Naive thymus-derived CD8-positive, alpha-beta T cell (primary cell): ENCODE measurements at regions not wholly inside any gene's neighbourhood (a gene's known extent, or its start where the extent isn't known, plus 50 kb on each side); places are given as distances from the start of the nearest gene placed in this dataset.

Experiments used
- ATAC-seq, 2 donors: fragments of 150-1000 bp; cut with Tn5 transposase in 1 of 2; sonication (Bioruptor Pico), chemical (Tn5 transposase) in 1 of 2; 1 replicate in 1 of 2; 2 replicates in 1 of 2; pipeline ENCODE4 v1.10.0; 2021; ENCODE audit warnings: mild to moderate bottlenecking in 2 of 2, moderate library complexity in 2 of 2
- POLR2A ChIA-PET: fragments of 350-600 bp; sonication (Branson Sonifier 250); formaldehyde crosslinking; loops from one replicate; lab custom pipeline; 2021; ENCODE audit warnings: antibody characterized with exemption; lab: Charles Lee
- DNase-seq, 10 donors: peaks; one replicate each; pipeline versions ENCODE4 v3.0.0 to v3.0.0-alpha.2; 2020 to 2022
- H3K27ac Mint-ChIP-seq, 10 donors: one replicate each; pipeline ENCODE4 v1.8.0; 2020 to 2022; ENCODE audit warnings: mild to moderate bottlenecking in 10 of 10, mixed read lengths in 10 of 10, moderate library complexity in 4 of 10, inconsistent platforms in 1 of 10
- H3K27me3 Mint-ChIP-seq, 5 donors: one replicate each; pipeline ENCODE4 v1.8.0; 2021 to 2022; ENCODE audit warnings: mixed read lengths in 5 of 5
- H3K36me3 Mint-ChIP-seq, 3 donors: one replicate each; pipeline ENCODE4 v1.8.0; 2020 to 2022; ENCODE audit warnings: mixed read lengths in 3 of 3, mild to moderate bottlenecking in 2 of 3, inconsistent platforms in 1 of 3
- H3K4me1 Mint-ChIP-seq, 4 donors: one replicate each; pipeline ENCODE4 v1.8.0; 2021 to 2022; ENCODE audit warnings: mixed read lengths in 4 of 4
- H3K4me3 Mint-ChIP-seq, 10 donors: one replicate each; pipeline ENCODE4 v1.8.0; 2020 to 2022; ENCODE audit warnings: mild to moderate bottlenecking in 10 of 10, mixed read lengths in 10 of 10, moderate library complexity in 6 of 10, inconsistent platforms in 1 of 10
- H3K9me3 Mint-ChIP-seq, 9 donors: one replicate each; pipeline ENCODE4 v1.8.0; 2020 to 2022; ENCODE audit warnings: mixed read lengths in 9 of 9, mild to moderate bottlenecking in 3 of 9, inconsistent platforms in 1 of 9, moderate library complexity in 1 of 9

DNA sequence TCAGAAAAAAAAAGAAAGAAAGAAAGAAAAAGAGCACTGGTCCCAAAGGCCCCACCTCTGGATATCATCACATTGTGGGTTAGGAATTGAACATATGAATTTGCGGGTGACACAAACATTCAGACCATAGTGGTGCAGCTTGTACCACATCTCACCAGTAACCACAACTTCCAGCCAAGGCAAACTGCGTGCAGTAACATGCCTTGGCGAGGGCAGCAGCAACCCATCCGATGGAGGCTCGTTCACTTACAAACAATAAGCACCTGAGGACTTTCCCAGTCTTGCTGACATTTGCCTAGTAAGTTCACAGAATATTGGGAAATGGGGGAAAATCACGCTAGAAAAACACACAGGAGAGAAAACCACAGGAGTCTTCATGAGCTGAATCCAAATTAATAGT, 508.1 kb downstream of the ZNF608 start:
- no peak overlapping the region for H3K27ac Mint-ChIP-seq
- peaks cover 0 to 14% (median 3%) of the 10 kb centered on the region in 9 donors for H3K9me3 Mint-ChIP-seq
- DNase-seq (no peak), ATAC-seq (no peak)
- H3K4me1 Mint-ChIP-seq = no peaks in the 10 kb centered on the region
- no peak overlapping the region for H3K4me3 Mint-ChIP-seq
- H3K27me3 Mint-ChIP-seq = peaks cover 0 to 9% (median 0%) of the 10 kb centered on the region in 5 donors
- POLR2A ChIA-PET = no interaction called here
- H3K36me3 Mint-ChIP-seq = peaks cover 0 to 6% (median 0%) of the 10 kb centered on the region in 3 donors

DNA sequence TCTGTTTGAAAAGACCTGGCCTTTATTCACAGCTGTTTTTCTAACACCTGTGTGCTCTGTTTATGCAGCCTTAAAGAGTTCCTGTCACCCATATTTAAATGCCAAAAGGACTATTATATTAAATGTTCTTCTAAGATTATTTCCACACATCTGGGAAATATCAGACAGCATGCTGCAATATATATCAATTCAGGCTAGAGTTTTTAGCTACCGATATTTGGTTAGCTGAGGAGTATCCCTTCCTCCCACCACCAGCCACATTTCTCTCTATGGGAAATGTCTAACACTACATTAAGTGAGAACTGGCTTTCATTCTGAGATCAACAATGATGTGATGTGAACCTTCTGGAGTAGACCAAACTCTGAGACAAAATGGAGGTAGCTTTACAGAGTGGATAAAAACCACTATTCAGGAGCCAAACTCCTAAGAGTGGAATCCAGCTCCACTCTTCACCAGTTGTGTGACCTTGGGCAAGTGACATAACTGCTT, 509.2 kb downstream of the ZNF608 start:
- Mint-ChIP-seq H3K9me3 (peaks cover 0 to 9% (median 0%) of the 10 kb centered on the region in 9 donors), H3K4me3 (no peak overlapping the region), H3K27ac (no peak overlapping the region), H3K36me3 (peaks cover 0 to 4% (median 0%) of the 10 kb centered on the region in 3 donors), H3K4me1 (peaks cover 0 to 1% (median 0%) of the 10 kb centered on the region in 4 donors), H3K27me3 (peaks cover 0 to 11% (median 2%) of the 10 kb centered on the region in 5 donors)
- no peak for ATAC-seq
- POLR2A ChIA-PET = no interaction called here
- no peak for DNase-seq

DNA sequence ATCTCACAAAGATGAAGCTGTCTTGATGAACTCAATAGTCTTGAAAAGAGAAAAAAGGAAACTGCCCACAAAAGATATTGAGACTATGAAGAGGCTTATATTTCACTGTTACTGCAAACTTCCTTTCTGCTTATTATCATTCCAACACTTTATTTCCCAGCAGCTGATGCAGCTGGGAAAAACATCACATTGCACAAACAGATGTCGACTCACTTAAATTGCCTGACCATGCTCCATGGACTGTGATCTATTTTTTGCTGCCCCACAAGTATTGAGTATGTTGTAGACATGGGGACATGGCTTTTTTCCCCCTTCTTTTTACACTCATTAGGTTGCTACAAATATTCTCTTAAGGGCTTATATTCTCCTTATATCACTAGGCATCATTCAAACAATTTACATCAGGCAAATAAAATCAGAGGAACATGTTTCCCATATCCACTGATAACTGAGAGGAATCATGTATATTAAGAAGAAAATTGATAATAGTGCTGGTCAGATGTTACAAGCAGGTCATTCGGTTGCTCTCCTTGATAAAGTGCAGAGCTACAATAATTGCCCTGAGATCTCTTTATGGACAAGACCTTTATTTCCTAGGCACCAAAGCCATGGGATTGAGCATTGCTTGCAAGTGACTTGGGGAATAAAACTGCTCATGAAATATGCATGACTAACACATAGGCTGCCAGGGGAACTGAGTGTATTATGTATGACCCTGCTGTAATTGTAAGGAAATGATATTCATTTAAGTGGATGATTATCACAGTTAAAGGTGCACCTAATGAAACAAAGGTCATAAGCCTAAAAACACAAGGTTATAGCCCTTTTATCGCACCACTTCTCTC, 509.9 kb downstream of the ZNF608 start:
- POLR2A ChIA-PET = no interaction called here
- peaks cover 0 to 8% (median 2%) of the 10 kb centered on the region in 5 donors for H3K27me3 Mint-ChIP-seq
- peaks cover 0 to 6% (median 0%) of the 10 kb centered on the region in 4 donors for H3K4me1 Mint-ChIP-seq
- no peak for DNase-seq
- H3K27ac Mint-ChIP-seq = no peak overlapping the region
- ATAC-seq = no peak
- H3K4me3 Mint-ChIP-seq = no peak overlapping the region
- peaks cover 0 to 8% (median 0%) of the 10 kb centered on the region in 9 donors for H3K9me3 Mint-ChIP-seq
- peaks cover 0 to 4% (median 0%) of the 10 kb centered on the region in 3 donors for H3K36me3 Mint-ChIP-seq

DNA sequence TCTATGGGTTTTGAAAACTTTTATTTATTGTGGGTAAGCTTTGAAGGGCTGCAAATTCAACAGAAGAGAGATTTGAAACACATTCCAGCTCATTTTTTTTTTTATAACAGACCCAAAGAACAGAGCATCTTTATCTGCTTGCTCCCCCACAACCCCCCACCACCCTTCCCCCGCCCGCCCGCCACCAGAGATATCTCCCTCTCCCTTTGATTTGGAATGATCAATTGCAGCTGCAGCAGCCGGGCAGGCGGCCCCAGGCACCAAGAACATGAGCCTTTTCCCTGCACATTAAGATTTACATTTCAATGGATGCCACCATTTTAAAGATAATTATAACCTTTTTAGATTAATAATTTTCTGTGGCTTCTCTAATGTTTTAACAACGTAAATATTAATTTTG, 510.9 kb downstream of the ZNF608 start:
- peaks cover 0 to 6% (median 2%) of the 10 kb centered on the region in 9 donors for H3K9me3 Mint-ChIP-seq
- no peak for DNase-seq
- H3K27ac Mint-ChIP-seq = no peak overlapping the region
- H3K4me1 Mint-ChIP-seq = peaks cover 0 to 13% (median 0%) of the 10 kb centered on the region in 4 donors
- no peak overlapping the region for H3K4me3 Mint-ChIP-seq
- H3K36me3 Mint-ChIP-seq = peaks cover 0 to 4% (median 0%) of the 10 kb centered on the region in 3 donors
- POLR2A ChIA-PET = no interaction called here
- peaks cover 0 to 8% (median 2%) of the 10 kb centered on the region in 5 donors for H3K27me3 Mint-ChIP-seq
- no peak for ATAC-seq

DNA sequence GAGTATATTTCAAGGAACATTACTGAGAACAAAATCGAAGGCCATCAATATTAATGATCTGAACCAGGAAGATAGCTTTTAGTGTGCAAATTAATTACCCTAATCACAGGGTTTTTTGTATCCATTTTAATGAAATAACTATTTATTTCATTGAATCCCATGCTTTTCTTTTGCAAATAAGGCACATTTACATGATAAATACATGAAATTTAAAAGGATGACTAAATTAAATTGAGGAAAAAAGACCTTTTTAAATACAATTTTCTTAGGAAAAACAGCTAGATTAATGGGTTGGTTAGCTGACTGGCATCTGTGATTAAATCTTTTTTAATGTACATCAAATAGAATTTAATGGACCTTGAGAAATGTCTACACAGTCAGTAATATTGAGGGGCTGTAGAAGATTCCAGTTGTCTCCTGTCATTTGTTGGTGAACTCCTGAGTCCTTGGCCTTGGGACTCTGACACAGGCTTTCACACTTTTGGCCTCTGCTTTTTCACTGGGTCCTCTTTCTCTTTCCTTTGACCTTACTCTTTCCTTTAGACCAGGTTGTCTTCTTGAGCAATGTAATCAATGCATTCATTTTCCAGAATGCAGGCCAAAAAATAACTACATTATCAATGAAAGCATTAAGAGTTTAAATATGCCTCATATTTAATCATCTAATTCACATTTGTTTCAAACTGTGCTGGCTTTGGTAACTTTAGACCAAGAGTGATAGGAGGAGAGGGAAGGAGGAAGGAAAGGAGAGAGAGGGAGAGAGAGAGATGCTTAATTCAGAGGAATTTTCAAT, 511.5 kb downstream of the ZNF608 start:
- Mint-ChIP-seq H3K27me3 (peaks cover 0 to 13% (median 2%) of the 10 kb centered on the region in 5 donors), H3K36me3 (peaks cover 0 to 4% (median 0%) of the 10 kb centered on the region in 3 donors), H3K4me1 (peaks cover 0 to 13% (median 0%) of the 10 kb centered on the region in 4 donors), H3K9me3 (peaks cover 0 to 12% (median 2%) of the 10 kb centered on the region in 9 donors), H3K27ac (no peak overlapping the region), H3K4me3 (no peak overlapping the region)
- ATAC-seq (no peak), DNase-seq (no peak)
- POLR2A ChIA-PET = no interaction called here

DNA sequence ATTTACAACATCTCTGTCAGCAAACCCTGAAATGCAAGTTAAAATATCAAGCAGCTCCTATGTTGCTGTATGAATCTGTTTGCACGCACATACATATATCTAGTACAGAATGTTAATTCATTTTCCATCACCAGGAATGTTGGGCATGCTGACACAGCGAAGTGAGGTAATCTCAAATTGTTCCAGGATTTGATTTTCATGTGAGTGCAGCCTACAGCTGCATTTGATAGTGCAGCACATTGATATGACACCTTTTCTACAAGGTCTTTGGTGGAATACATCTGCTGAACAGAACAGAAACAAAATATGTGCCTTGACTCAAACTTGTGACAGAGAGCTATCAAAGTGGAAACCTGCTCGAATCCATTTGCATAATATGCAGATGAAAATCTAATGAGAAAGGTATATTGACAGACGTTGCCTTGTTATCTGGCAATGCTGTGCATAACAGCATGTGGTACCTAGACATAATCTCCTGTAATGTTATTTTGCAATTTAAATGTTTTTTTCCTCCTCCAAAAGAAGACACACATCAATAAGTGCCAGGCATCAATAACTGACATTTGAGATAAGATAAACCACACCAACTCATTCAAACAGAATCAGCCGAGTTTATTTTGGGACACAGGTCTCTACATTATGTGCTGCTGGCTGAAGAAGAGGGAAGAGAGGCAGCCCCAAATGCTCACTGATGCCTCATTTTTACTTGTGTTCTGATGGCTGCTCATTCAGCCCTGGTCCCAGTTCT, 512.2 kb downstream of the ZNF608 start:
- H3K4me1 Mint-ChIP-seq = peaks cover 0 to 13% (median 0%) of the 10 kb centered on the region in 4 donors
- peaks cover 0 to 13% (median 2%) of the 10 kb centered on the region in 5 donors for H3K27me3 Mint-ChIP-seq
- no peak overlapping the region for H3K4me3 Mint-ChIP-seq
- DNase-seq (no peak), ATAC-seq (no peak)
- POLR2A ChIA-PET = no interaction called here
- H3K36me3 Mint-ChIP-seq = no peaks in the 10 kb centered on the region
- H3K9me3 Mint-ChIP-seq = peaks cover 0 to 18% (median 0%) of the 10 kb centered on the region in 9 donors
- no peak overlapping the region for H3K27ac Mint-ChIP-seq

DNA sequence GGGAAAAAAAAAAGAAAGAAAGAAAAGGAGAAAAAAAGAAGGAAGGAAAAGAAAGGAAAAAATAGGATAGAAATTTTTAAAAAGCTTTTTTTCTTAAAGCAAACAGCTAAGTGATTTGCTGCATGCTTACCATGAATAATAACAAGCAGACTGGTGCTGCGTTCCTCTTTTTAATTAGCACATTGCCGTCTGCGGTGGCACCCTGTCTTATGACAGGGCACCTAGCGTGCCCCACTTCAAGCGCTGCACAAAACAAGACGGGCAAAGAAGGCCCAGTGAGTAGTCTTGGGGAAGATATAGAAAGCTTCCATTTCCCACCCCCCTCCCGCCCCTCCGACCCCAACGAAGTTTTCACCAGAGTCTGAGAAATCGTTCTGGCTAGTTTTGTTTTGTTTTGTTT, 513.9 kb downstream of the ZNF608 start:
- ATAC-seq (no peak), DNase-seq (no peak)
- Mint-ChIP-seq H3K9me3 (peaks cover 0 to 18% (median 2%) of the 10 kb centered on the region in 9 donors), H3K4me1 (peaks cover 0 to 13% (median 0%) of the 10 kb centered on the region in 4 donors), H3K27ac (peak overlapping the region in 1 of 10 donors; percentile 54), H3K36me3 (no peaks in the 10 kb centered on the region), H3K27me3 (peaks cover 0 to 13% (median 2%) of the 10 kb centered on the region in 5 donors), H3K4me3 (no peak overlapping the region)
- POLR2A ChIA-PET = no interaction called here

DNA sequence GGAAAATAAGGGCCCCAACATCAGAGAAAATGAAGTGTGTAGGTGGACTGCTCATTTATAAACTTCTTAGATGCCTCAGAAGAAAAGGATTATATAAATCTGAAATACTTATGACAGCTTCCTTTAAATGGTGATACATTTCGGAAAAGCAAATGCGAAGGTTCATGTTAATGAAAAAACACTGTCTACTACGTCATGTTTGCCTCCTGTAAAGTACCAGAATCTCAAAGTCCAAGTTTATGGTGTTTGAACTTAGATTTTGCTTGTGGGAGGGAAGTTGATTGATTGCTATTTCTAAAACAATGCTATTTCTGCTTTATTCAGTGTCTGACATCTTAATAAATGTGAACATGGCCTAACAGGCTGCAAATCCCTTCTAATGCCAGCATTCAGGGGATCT, 514.6 kb downstream of the ZNF608 start:
- no peak for ATAC-seq
- Mint-ChIP-seq H3K9me3 (peaks cover 0 to 18% (median 2%) of the 10 kb centered on the region in 9 donors), H3K27me3 (peaks cover 0 to 13% (median 2%) of the 10 kb centered on the region in 5 donors), H3K4me3 (no peak overlapping the region), H3K36me3 (no peaks in the 10 kb centered on the region), H3K27ac (no peak overlapping the region), H3K4me1 (peaks cover 0 to 13% (median 0%) of the 10 kb centered on the region in 4 donors)
- POLR2A ChIA-PET = no interaction called here
- DNase-seq = no peak

DNA sequence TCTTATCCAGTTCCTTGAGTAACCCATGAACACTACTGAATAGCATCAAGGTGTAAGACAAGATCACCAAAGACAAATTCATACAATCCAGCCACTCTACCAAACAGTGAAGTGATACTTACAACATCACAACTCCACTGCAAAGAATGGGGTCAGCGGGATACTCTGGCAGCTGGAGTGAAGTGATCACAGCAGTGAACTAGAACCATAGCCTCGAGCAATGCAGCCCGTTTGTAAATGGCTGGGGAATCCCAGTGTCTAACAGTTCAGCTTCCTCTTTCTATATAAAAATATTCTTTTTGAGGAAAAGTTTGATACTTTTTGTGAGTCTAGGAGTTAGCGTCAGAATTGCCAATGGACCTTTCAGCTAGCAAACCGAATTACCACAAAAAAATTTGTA, 515.2 kb downstream of the ZNF608 start:
- POLR2A ChIA-PET = no interaction called here
- ATAC-seq (no peak), DNase-seq (no peak)
- Mint-ChIP-seq H3K9me3 (peaks cover 0 to 18% (median 2%) of the 10 kb centered on the region in 9 donors), H3K27me3 (peaks cover 0 to 13% (median 2%) of the 10 kb centered on the region in 5 donors), H3K36me3 (peaks cover 0 to 1% (median 0%) of the 10 kb centered on the region in 3 donors), H3K27ac (no peak overlapping the region), H3K4me1 (peaks cover 0 to 13% (median 0%) of the 10 kb centered on the region in 4 donors), H3K4me3 (no peak overlapping the region)

DNA sequence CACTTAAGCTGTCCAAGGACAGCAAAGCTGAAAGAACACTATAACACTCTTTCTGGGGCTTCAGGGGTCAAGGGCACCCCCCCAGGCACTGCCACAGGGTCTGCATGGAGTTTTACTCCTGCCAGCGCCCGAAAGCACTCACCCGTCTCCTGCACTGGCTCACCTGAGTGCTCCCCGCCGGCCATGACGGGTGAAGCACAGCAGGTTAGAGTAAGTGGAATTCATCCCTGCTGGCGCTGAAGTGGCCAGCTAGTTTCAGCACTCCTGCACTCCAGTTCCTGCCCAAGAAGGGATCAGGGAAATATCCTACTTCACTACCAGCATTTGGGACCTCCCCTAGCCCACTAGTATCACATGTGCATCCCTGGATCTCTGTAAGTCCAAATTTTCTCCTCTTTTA, 516.0 kb downstream of the ZNF608 start:
- H3K27ac Mint-ChIP-seq = no peak overlapping the region
- H3K27me3 Mint-ChIP-seq = peaks cover 0 to 13% (median 2%) of the 10 kb centered on the region in 5 donors
- H3K9me3 Mint-ChIP-seq = peaks cover 0 to 18% (median 2%) of the 10 kb centered on the region in 9 donors
- H3K36me3 Mint-ChIP-seq = peaks cover 0 to 1% (median 0%) of the 10 kb centered on the region in 3 donors
- DNase-seq = no peak
- H3K4me3 Mint-ChIP-seq = no peak overlapping the region
- no peak for ATAC-seq
- H3K4me1 Mint-ChIP-seq = peaks cover 0 to 13% (median 0%) of the 10 kb centered on the region in 4 donors
- POLR2A ChIA-PET = no interaction called here

DNA sequence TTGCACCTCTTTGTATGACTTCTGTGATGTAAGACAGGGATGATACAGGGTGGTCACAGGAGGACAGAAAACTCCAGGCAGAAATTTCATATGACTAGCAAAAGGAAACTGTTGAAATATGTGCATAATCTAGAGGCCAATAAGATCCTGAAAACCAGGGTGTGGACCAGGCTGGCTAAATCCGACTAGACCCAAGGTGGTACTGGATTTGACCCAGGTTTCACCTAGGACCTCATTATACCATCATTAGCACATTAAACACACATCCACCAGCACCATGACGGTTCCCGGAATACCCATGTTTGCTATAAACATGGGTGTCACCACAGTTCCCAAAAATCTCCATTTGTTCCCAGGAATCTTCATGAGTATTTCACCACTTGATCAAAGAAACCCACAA, 517.1 kb downstream of the ZNF608 start:
- POLR2A ChIA-PET = no interaction called here
- DNase-seq (no peak), ATAC-seq (no peak)
- Mint-ChIP-seq H3K4me1 (peaks cover 0 to 13% (median 0%) of the 10 kb centered on the region in 4 donors), H3K27ac (no peak overlapping the region), H3K27me3 (peaks cover 0 to 8% (median 4%) of the 10 kb centered on the region in 5 donors), H3K36me3 (peaks cover 0 to 1% (median 0%) of the 10 kb centered on the region in 3 donors), H3K9me3 (peaks cover 0 to 27% (median 2%) of the 10 kb centered on the region in 9 donors), H3K4me3 (peak overlapping the region in 1 of 10 donors; percentile 5)

DNA sequence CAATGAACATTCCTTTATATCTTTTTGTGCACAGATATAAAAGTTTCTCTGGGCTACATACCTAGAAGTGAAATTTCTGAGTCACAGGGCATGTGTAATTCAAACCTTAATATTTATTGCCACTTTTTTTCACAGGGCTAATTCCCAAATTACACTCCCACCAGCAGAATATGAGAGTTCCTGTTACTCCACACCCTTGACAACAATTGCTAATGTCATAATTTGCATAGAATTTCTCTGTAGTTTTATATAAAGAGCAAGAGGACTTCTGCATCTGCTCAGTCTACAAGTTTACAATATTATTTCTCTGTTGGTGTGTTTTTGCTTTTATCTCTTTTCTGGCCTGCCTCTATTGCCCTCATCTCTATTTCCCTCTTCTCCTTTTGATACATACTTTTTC, 518.5 kb downstream of the ZNF608 start:
- H3K27me3 Mint-ChIP-seq = peaks cover 0 to 8% (median 2%) of the 10 kb centered on the region in 5 donors
- no peak overlapping the region for H3K4me3 Mint-ChIP-seq
- peaks cover 0 to 13% (median 0%) of the 10 kb centered on the region in 4 donors for H3K4me1 Mint-ChIP-seq
- H3K27ac Mint-ChIP-seq = no peak overlapping the region
- peaks cover 0 to 27% (median 2%) of the 10 kb centered on the region in 9 donors for H3K9me3 Mint-ChIP-seq
- H3K36me3 Mint-ChIP-seq = peaks cover 0 to 1% (median 0%) of the 10 kb centered on the region in 3 donors
- ATAC-seq (no peak), DNase-seq (no peak)
- POLR2A ChIA-PET = no interaction called here
